Thyroid gland (tissue), 4 donors: ENCODE measurements at regions not wholly inside any gene's neighbourhood (a gene's known extent, or its start where the extent isn't known, plus 50 kb on each side); places are given as distances from the start of the nearest gene placed in this dataset.

Source experiments
- POLR2A ChIP-seq, 2 donors: fragments of 450-650 bp; IDR thresholded peaks; one replicate each; pipeline ENCODE4 v1.6.1; 2017; ENCODE audit warnings: antibody characterized with exemption in 2 of 2, mild to moderate bottlenecking in 2 of 2, moderate library complexity in 1 of 2
- TF ChIP-seq, protein P1 (sequence below), 6 experiments: fragments of 200-600 bp in 3 of 6; fragments of 450-650 bp in 3 of 6; sonication (generic) in 3 of 6; IDR thresholded peaks; one replicate each; pipeline ENCODE4 v1.5.1; 2016 to 2019; ENCODE audit warnings: antibody characterized with exemption in 6 of 6, mild to moderate bottlenecking in 2 of 6, inconsistent platforms in 1 of 6, moderate library complexity in 1 of 6

DNA sequence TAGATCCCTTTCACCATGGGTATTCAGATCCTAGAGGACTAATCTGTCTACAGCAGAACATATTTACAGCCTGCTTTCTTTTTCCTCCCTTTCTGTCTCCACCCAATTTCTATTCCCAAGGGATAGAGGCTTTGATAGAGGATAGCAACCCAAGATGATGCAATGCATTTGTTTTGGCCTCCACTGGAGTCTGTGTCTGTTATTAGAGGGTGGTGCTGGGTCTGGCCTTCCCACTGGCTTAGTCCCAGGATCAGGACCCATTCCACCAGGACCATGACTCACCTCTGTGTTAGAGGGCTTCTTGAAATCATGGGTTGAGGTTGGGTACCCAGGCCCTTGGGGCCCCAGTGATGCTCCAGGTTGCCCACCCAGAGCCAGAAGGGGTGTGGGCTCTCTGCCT is 239.7 kb upstream of the TNP1 start:
- TF ChIP-seq, protein P1, sequence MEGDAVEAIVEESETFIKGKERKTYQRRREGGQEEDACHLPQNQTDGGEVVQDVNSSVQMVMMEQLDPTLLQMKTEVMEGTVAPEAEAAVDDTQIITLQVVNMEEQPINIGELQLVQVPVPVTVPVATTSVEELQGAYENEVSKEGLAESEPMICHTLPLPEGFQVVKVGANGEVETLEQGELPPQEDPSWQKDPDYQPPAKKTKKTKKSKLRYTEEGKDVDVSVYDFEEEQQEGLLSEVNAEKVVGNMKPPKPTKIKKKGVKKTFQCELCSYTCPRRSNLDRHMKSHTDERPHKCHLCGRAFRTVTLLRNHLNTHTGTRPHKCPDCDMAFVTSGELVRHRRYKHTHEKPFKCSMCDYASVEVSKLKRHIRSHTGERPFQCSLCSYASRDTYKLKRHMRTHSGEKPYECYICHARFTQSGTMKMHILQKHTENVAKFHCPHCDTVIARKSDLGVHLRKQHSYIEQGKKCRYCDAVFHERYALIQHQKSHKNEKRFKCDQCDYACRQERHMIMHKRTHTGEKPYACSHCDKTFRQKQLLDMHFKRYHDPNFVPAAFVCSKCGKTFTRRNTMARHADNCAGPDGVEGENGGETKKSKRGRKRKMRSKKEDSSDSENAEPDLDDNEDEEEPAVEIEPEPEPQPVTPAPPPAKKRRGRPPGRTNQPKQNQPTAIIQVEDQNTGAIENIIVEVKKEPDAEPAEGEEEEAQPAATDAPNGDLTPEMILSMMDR (IDR thresholded peaks at IDR 0.05), result no peak
- TF ChIP-seq POLR2A (IDR thresholded peaks at IDR 0.05), result no peak
